Epithelial cell of proximal tubule (primary cell): ENCODE measurements at regions not wholly inside any gene's neighbourhood (a gene's known extent, or its start where the extent isn't known, plus 50 kb on each side); places are given as distances from the start of the nearest gene placed in this dataset.
A peak's percentile ranks its signal among the peaks of the same experiment; 100 is the strongest.
"Not testable (repeated sequence)": the region's sequence is repeated elsewhere in the genome, so short reads cannot be mapped to it uniquely, and the experiment has no call there.

ENCODE experiments used
- DNase-seq: peaks from one replicate; pipeline ENCODE4 v3.0.0-alpha.2; 2011; ENCODE audit warnings: low read depth
- H3K4me3 ChIP-seq: 2 replicates; pipeline ENCODE4 v1.5.1; 2011; ENCODE audit warnings: low read depth, mild to moderate bottlenecking, low read length
- TF ChIP-seq, protein P1 (sequence below): conservative IDR thresholded peaks from 2 replicates; pipeline ENCODE4 v1.5.1; 2012; ENCODE audit warnings: low read depth, mild to moderate bottlenecking, low read length

DNA sequence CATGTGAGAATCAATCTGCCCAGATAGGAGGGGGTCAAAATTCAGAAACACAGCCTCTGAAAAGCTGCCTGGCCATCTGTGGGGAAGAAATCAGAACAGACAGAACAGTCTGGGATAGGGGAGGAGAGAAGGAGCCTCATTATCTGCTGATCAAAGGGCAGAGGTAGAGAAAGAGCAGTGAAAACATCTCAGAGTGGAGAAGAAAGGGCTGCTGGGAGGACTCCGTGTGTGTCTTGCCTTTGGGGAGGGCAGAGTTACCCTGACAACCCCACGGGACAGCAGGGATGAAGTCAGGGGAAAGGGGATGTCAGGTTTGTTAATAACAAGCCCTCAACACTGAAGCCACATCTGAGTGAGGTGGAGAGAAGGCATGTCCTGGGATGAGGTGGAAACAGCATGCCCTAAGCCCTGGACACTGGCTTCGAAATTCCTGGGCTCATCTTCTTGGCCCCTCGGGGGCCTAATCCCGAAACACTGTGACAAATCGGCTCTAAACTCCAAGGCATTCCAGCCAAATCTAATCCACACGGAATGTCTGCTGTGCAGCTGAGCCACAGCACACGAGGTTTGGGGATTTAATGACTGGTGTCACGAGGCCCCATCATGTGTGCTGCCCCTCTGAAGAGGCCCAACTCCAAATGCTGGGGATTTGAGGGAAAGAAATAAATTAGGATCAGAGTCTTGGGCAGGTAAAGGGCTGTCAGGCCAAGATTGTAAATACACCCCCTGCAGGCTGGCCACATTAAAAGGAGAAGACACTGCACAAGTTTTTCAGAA, 82.8 kb upstream of the FGFR2 start:
- DNase-seq, result no peak

DNA sequence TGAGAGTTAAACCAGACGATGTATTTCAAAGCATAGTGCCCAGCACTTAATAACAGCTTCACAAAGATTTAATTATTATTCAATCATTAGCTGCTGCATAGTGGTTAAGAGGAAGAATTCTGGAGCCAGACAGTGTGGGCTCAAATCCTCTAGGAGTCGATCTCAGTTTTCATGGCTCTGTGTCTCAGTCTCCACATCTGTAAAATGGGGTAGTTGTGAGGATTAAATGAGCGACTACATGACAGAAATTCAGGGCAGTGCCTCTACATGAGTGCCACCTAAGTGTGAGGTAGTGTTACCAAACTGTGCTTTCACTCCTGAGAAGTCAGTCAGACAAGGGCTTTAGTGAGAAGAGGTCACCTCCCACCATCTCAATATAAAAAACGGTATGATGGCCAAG, 81.7 kb upstream of the FGFR2 start:
- DNase-seq, result no peak
- TF ChIP-seq, protein P1, sequence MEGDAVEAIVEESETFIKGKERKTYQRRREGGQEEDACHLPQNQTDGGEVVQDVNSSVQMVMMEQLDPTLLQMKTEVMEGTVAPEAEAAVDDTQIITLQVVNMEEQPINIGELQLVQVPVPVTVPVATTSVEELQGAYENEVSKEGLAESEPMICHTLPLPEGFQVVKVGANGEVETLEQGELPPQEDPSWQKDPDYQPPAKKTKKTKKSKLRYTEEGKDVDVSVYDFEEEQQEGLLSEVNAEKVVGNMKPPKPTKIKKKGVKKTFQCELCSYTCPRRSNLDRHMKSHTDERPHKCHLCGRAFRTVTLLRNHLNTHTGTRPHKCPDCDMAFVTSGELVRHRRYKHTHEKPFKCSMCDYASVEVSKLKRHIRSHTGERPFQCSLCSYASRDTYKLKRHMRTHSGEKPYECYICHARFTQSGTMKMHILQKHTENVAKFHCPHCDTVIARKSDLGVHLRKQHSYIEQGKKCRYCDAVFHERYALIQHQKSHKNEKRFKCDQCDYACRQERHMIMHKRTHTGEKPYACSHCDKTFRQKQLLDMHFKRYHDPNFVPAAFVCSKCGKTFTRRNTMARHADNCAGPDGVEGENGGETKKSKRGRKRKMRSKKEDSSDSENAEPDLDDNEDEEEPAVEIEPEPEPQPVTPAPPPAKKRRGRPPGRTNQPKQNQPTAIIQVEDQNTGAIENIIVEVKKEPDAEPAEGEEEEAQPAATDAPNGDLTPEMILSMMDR, result no peak

More for the DNA sequence above, 82.8 kb upstream of the FGFR2 start:
- no peak overlapping the region for H3K4me3 ChIP-seq
- TF ChIP-seq, protein P1, result no peak

DNA sequence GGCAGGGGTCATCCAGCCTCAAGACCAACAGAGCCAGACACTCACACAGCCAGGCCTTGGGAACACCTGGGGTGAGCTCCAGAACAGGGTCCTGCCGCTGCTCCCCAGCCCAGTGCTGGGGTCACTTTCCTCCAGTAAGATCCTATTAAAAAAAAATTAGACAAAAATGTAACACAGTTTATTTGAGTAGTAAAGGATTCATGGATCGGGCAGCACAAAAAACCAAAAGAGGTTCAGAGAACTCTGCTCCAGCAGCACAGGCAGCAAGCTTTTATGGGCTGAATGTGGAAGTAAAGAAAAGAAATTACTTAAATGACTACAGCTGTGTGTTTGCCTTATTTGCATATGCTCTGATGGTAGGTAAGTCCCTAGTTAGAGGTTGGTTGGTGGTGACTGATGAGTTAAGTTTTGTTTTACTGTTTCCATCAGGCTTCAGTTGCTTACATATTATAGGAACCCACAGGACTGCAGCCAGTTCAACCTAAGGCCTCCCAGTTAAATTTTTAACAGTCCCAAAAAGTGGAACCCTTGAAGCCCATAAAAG, 80.5 kb upstream of the FGFR2 start:
- no peak overlapping the region for H3K4me3 ChIP-seq
- no peak for DNase-seq
- TF ChIP-seq, protein P1, result no peak

More for the DNA sequence above, 81.7 kb upstream of the FGFR2 start:
- no peak overlapping the region for H3K4me3 ChIP-seq

DNA sequence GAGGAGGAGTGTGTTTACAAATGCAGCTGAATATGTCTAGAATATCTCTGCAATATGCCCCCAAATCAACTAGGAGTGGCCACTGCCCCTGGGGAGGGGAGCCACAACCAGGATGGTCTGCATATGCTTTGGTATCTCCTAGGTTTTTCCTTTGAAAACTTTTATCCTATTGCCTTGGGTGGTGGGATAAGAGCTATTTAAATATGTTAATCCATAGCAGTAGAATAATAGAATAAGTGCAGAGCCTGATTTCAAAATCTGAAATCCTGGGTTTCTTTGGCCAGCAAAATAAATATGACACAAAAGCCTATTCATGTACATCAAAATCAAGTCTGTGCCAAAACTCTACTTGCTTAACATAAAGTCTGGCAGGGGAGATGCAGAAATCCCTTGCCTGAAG, 79.6 kb upstream of the FGFR2 start:
- DNase-seq, result no peak
- no peak overlapping the region for H3K4me3 ChIP-seq
- TF ChIP-seq, protein P1, result no peak

DNA sequence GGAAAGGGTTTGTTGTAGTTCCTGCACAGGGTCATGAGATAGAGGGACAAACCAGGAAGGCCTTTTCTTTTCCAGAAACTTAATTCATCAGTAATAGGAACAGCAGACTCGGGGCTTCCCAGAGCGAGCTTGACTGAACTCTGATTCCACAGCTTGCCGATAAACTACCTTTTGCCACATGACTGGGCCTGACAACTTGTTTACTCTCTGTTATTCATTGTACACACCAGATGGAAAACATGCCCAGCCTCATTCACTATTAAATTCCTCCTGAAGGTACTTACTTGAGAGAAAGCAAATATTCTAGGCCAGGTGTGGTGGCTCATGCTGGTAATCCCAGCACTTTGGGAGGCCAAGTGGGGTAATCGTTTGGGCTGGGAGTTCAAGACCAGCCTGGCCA, 77.1 kb upstream of the FGFR2 start:
- peak; percentile 16 for DNase-seq

DNA sequence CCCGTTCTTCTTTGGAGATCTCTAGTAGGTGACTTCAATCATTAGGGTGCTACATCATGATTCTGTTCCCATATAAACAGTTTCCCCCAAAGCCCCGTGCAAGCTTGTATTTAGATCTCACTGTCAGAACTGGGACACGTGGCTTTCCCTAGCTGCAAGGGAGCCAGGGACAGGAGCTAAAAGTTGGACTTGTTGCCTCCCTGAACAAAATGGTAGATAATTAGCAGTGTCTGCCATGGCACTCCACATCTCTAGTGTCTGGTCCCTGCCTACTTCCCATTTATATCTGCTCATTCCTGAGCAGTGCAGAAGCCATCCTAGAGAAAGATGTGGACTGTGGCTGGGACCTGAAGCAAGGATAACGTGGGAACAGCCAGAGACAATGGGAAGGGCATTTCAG, 76.6 kb upstream of the FGFR2 start:
- no peak overlapping the region for H3K4me3 ChIP-seq
- DNase-seq, result no peak
- TF ChIP-seq, protein P1, result no peak

More for the DNA sequence above, 77.1 kb upstream of the FGFR2 start:
- TF ChIP-seq, protein P1, result no peak
- H3K4me3 ChIP-seq, result no peak overlapping the region

DNA sequence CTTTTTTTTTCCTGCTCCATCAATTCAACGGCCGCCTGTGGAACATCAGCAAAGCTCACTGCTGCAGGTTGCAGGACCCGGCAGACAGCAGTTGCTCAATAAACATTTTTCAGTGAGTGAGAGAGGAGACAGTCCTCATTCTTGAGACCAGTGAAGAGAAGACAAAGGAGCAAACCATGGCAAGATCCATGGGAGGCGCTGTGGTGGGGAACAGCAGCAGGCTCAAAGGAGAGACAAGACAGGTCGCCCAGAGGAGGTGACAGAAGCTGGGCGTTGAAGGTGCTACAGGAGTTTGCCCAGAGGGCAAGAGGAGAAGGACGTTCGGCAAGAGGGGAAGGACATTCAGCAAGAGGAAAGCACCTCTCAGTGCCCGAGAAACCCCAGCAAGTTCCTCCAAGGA, 74.5 kb upstream of the FGFR2 start:
- H3K4me3 ChIP-seq, result no peak overlapping the region
- TF ChIP-seq, protein P1, result no peak
- DNase-seq, result no peak

DNA sequence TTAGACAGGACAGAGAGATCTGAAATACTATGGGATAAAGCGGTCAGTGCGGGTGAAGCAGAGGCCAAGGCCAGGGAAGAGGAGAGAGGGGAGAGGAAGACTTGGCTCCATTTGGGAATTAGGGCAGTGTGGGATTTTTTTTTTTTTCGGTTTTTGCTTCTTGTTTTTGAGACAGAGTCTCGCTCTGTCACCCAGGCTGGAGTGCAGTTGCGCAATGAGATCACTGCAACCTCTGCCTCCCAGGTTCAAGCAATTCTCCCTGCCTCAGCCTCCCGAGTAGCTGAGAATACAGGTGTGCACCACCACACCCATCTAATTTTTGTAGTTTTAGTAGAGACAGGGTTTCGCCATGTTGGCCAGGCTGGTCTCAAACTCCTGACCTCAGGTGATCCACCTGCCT, 71.6 kb upstream of the FGFR2 start:
- not testable (repeated sequence) for DNase-seq, H3K4me3 ChIP-seq
